ENCODE measurements at regions not wholly inside any gene's neighbourhood (a gene's known extent, or its start where the extent isn't known, plus 50 kb on each side); places are given as distances from the start of the nearest gene placed in this dataset.

- DNase-seq (ENCODE audit: low read depth in 4 of 4, low spot score in 3 of 4) = no peak
Measured at GRCh38 chrX:68897118-68897945, 68.5 kb downstream of the EFNB1 start.

DNA sequence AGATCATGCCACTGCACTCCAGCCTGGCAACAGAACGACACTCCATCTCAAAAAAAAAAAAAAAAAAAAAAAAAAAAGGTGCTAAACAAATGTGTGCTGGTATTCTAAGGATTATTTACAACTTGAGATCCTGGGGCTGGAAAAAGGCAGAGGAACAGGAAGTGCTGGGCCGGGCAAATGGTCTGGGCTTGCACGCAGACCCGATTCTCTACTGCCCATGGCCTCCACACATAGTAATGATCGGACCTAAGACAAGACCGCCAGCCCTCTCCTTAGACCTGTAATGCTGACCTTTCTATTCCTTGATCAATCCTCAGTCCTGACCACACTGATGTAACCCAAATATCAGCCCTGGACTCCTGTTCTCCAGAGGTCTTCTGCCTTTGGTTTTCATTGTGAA lies 67.8 kb downstream of the EFNB1 start:
- no peak for DNase-seq (ENCODE audit: low read depth in 4 of 4, low spot score in 3 of 4)

GRCh38 chrX:68895778-68896177 lies 67.0 kb downstream of the EFNB1 start:
- DNase-seq (ENCODE audit: low read depth in 4 of 4, low spot score in 3 of 4) = no peak

DNA sequence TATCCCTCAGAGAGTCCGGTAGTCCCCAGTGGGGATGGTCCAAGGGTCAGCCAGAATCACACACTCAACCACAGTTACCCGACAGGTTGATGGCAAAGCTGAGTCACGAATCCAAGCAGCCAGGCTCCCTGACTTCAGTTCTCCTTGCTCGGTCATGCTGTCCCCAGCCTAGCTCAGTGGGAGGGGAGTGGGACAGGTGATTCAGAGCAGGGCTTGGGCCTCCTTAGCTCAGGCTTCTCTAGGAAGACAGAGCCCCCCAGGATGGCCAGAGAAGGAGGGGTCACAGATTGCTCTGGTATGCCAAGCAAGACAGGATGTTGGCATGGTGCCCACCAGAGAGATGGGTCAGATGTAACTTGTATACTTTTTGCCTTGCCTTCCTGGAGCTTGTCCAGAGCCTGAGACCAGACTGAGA lies 66.5 kb downstream of the EFNB1 start:
- no peak for DNase-seq (ENCODE audit: low read depth in 4 of 4, low spot score in 3 of 4)

- DNase-seq (ENCODE audit: low read depth in 4 of 4, low spot score in 3 of 4) = no peak
Measured at GRCh38 chrX:68894513-68895340, 65.9 kb downstream of the EFNB1 start.

DNA sequence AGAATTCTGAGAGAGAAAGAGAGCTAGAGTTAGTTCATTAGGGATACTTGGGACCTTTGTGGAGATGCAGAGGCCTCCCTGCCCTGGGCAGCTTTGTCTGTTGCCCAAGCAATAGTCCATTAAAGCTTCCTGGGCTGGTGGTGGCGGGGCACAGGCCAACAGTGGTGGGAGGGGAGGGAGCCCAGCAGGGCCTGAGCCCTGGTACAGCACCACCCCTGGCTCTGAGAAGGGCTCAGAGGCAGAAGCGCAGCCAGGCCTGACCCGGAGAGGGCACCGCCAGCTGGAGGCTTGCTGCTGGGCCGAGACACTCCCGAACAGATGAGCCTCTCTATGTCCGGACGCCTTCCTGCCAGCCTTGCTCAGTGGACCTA lies 65.3 kb downstream of the EFNB1 start:
- DNase-seq (ENCODE audit: low read depth in 4 of 4, low spot score in 3 of 4) = no peak

DNA sequence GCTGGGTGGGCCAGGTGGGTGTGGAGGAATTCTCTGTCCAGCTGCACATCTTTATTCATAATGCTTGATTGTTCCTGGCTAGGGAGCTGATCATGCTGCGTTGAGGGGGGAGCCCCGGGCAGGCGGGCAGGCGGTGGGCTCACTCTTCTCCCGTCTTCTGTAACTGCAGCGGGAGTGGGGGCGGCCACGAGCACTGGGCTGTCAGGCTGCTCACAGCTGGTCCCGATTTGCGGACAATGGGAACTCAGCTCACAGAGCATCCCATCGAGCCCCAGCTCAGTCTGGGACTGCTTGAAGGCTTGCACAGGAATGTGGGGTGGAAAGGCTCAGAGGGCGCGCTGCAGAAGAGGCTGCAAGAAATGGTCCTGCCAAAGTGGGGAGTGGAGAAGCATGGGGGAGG lies 63.8 kb downstream of the EFNB1 start:
- DNase-seq (ENCODE audit: low read depth in 4 of 4, low spot score in 3 of 4) = no peak

DNA sequence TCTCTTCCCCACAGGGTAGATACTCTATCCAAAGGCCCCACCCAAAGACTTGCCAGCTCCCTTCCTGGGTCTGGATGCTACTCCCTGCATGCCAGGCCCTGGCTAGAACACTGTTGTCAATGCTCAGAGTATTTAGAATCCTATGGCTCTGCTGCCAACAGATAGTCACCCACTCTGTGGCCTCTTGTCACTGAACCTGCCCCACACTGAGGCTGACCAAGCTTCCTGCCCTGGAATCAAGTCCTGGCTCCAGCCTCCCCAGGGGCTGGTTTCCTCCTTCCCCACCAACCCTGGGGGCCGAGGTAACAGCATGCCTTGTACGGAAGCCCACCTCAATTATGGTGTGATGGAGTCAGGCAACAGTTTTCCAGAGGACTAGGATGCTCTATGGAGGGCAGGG lies 63.3 kb downstream of the EFNB1 start:
- DNase-seq (ENCODE audit: low read depth in 4 of 4, low spot score in 3 of 4) = no peak
